ENCODE measurements at regions not wholly inside any gene's neighbourhood (a gene's known extent, or its start where the extent isn't known, plus 50 kb on each side); places are given as distances from the start of the nearest gene placed in this dataset.
"Not testable (repeated sequence)": the region's sequence is repeated elsewhere in the genome, so short reads cannot be mapped to it uniquely, and the experiment has no call there.

GRCh38 chr16:16721849-16722248 lies 342.9 kb downstream of the NPIPA7 start:
- H3K4me1 ChIP-seq (ENCODE audit: control insufficient read depth in 4 of 4, insufficient read depth in 4 of 4, low read length in 3 of 4); H3K36me3 ChIP-seq (ENCODE audit: control insufficient read depth in 4 of 4, insufficient read depth in 3 of 4, low read depth in 1 of 4, low read length in 3 of 4); H3K9me3 ChIP-seq (ENCODE audit: control insufficient read depth in 4 of 4, low read length in 3 of 4); H3K27ac ChIP-seq (ENCODE audit: low read depth in 1 of 2, low read length in 2 of 2); H3K4me3 ChIP-seq (ENCODE audit: low read depth in 1 of 3, low read length in 3 of 3); DNase-seq (ENCODE audit: low spot score); H3K9ac ChIP-seq (ENCODE audit: low read depth in 1 of 2, low read length in 2 of 2); H3K27me3 ChIP-seq (ENCODE audit: control insufficient read depth in 4 of 4, insufficient read depth in 4 of 4, low read length in 3 of 4): not testable (repeated sequence)
- WGBS = no CpG with 5 or more reads among the region's 4 CpGs

- H3K36me3 ChIP-seq (ENCODE audit: control insufficient read depth in 4 of 4, insufficient read depth in 3 of 4, low read depth in 1 of 4, low read length in 3 of 4); H3K9me3 ChIP-seq (ENCODE audit: control insufficient read depth in 4 of 4, low read length in 3 of 4); H3K4me3 ChIP-seq (ENCODE audit: low read depth in 1 of 3, low read length in 3 of 3); H3K9ac ChIP-seq (ENCODE audit: low read depth in 1 of 2, low read length in 2 of 2); H3K4me1 ChIP-seq (ENCODE audit: control insufficient read depth in 4 of 4, insufficient read depth in 4 of 4, low read length in 3 of 4); H3K27me3 ChIP-seq (ENCODE audit: control insufficient read depth in 4 of 4, insufficient read depth in 4 of 4, low read length in 3 of 4); H3K27ac ChIP-seq (ENCODE audit: low read depth in 1 of 2, low read length in 2 of 2); DNase-seq (ENCODE audit: low spot score): not testable (repeated sequence)
- 53% methylated on average over 2 of the region's 4 CpGs for WGBS
These were observed 343.7 kb downstream of the NPIPA7 start for GRCh38 chr16:16722666-16723065.

GRCh38 chr16:16723819-16724519 lies 345.0 kb downstream of the NPIPA7 start:
- no CpG with 5 or more reads among the region's 6 CpGs for WGBS
- H3K9me3 ChIP-seq (ENCODE audit: control insufficient read depth in 4 of 4, low read length in 3 of 4); DNase-seq (ENCODE audit: low spot score); H3K4me1 ChIP-seq (ENCODE audit: control insufficient read depth in 4 of 4, insufficient read depth in 4 of 4, low read length in 3 of 4); H3K4me3 ChIP-seq (ENCODE audit: low read depth in 1 of 3, low read length in 3 of 3); H3K9ac ChIP-seq (ENCODE audit: low read depth in 1 of 2, low read length in 2 of 2); H3K27me3 ChIP-seq (ENCODE audit: control insufficient read depth in 4 of 4, insufficient read depth in 4 of 4, low read length in 3 of 4); H3K36me3 ChIP-seq (ENCODE audit: control insufficient read depth in 4 of 4, insufficient read depth in 3 of 4, low read depth in 1 of 4, low read length in 3 of 4); H3K27ac ChIP-seq (ENCODE audit: low read depth in 1 of 2, low read length in 2 of 2): not testable (repeated sequence)

- not testable (repeated sequence) for H3K9me3 ChIP-seq (ENCODE audit: control insufficient read depth in 4 of 4, low read length in 3 of 4); H3K9ac ChIP-seq (ENCODE audit: low read depth in 1 of 2, low read length in 2 of 2); H3K27ac ChIP-seq (ENCODE audit: low read depth in 1 of 2, low read length in 2 of 2); H3K4me3 ChIP-seq (ENCODE audit: low read depth in 1 of 3, low read length in 3 of 3); H3K36me3 ChIP-seq (ENCODE audit: control insufficient read depth in 4 of 4, insufficient read depth in 3 of 4, low read depth in 1 of 4, low read length in 3 of 4); H3K4me1 ChIP-seq (ENCODE audit: control insufficient read depth in 4 of 4, insufficient read depth in 4 of 4, low read length in 3 of 4); H3K27me3 ChIP-seq (ENCODE audit: control insufficient read depth in 4 of 4, insufficient read depth in 4 of 4, low read length in 3 of 4); DNase-seq (ENCODE audit: low spot score)
- WGBS = no CpG with 5 or more reads among the region's 2 CpGs
These were observed 348.1 kb downstream of the NPIPA7 start for GRCh38 chr16:16727048-16727447.

GRCh38 chr16:16742573-16742972 lies 363.6 kb downstream of the NPIPA7 start:
- WGBS = 33% methylated on average over 1 of the region's 1 CpG
- H3K9me3 ChIP-seq (ENCODE audit: control insufficient read depth in 4 of 4, low read length in 3 of 4); H3K36me3 ChIP-seq (ENCODE audit: control insufficient read depth in 4 of 4, insufficient read depth in 3 of 4, low read depth in 1 of 4, low read length in 3 of 4); DNase-seq (ENCODE audit: low spot score); H3K27ac ChIP-seq (ENCODE audit: low read depth in 1 of 2, low read length in 2 of 2); H3K4me1 ChIP-seq (ENCODE audit: control insufficient read depth in 4 of 4, insufficient read depth in 4 of 4, low read length in 3 of 4); H3K9ac ChIP-seq (ENCODE audit: low read depth in 1 of 2, low read length in 2 of 2); H3K4me3 ChIP-seq (ENCODE audit: low read depth in 1 of 3, low read length in 3 of 3); H3K27me3 ChIP-seq (ENCODE audit: control insufficient read depth in 4 of 4, insufficient read depth in 4 of 4, low read length in 3 of 4): not testable (repeated sequence)

GRCh38 chr16:16754992-16755667 lies 376.2 kb downstream of the NPIPA7 start:
- not testable (repeated sequence) for H3K4me1 ChIP-seq (ENCODE audit: control insufficient read depth in 4 of 4, insufficient read depth in 4 of 4, low read length in 3 of 4)

More at GRCh38 chr16:16754992-16755667, 376.2 kb downstream of the NPIPA7 start:
- not testable (repeated sequence) for DNase-seq (ENCODE audit: low spot score); H3K27ac ChIP-seq (ENCODE audit: low read depth in 1 of 2, low read length in 2 of 2); H3K9me3 ChIP-seq (ENCODE audit: control insufficient read depth in 4 of 4, low read length in 3 of 4); H3K9ac ChIP-seq (ENCODE audit: low read depth in 1 of 2, low read length in 2 of 2); H3K27me3 ChIP-seq (ENCODE audit: control insufficient read depth in 4 of 4, insufficient read depth in 4 of 4, low read length in 3 of 4); H3K36me3 ChIP-seq (ENCODE audit: control insufficient read depth in 4 of 4, insufficient read depth in 3 of 4, low read depth in 1 of 4, low read length in 3 of 4); H3K4me3 ChIP-seq (ENCODE audit: low read depth in 1 of 3, low read length in 3 of 3)
- 94% methylated on average over 2 of the region's 5 CpGs for WGBS

Data from liver (tissue), 6 donors.